RWPE1 (cell line): ENCODE measurements at regions not wholly inside any gene's neighbourhood (a gene's known extent, or its start where the extent isn't known, plus 50 kb on each side); places are given as distances from the start of the nearest gene placed in this dataset.

Source experiments
- CTCF ChIA-PET: fragments of 350-600 bp; sonication (Branson Sonifier 250); formaldehyde crosslinking; extraction: SDS; loops from one replicate; lab custom pipeline; 2021; lab: Yijun Ruan, JAX
- POLR2A ChIA-PET: fragments of 400-600 bp; formaldehyde crosslinking; extraction: SDS; loops from one replicate; lab custom pipeline; 2020; ENCODE audit warnings: antibody characterized with exemption; ENCODE audit not compliant: low non-redundant PET; lab: Yijun Ruan, JAX
- DNase-seq: peaks from one replicate; pipeline ENCODE4 v3.0.0; 2012; ENCODE audit warnings: low spot score
- H3K27ac ChIP-seq: fragments of 450-650 bp; 2 replicates; pipeline ENCODE4 v1.5.1; 2017
- CTCF ChIP-seq: fragments of 450-650 bp; conservative IDR thresholded peaks from 2 replicates; pipeline ENCODE4 v1.5.1; 2017; ENCODE audit warnings: low read depth, mild to moderate bottlenecking

GRCh38 chr17:72063756-72064450, 56.9 kb upstream of the SOX9 start:
- ChIA-PET CTCF (interaction anchor here (0.6 kb wide), 1 partner anchor 173 kb away, joined by 4 read pairs; no protein-coding TSS in a partner anchor), POLR2A (no interaction called here)
- no peak for DNase-seq
- no peak for TF ChIP-seq CTCF
- H3K27ac ChIP-seq: no peak overlapping the region

- DNase-seq: no peak
- ChIA-PET CTCF (interaction anchor here (0.6 kb wide), 1 partner anchor 427 kb away, joined by 5 read pairs; no protein-coding TSS in a partner anchor), POLR2A (no interaction called here)
- TF ChIP-seq CTCF: no peak
- H3K27ac ChIP-seq: no peak overlapping the region
These were observed 56.1 kb upstream of the SOX9 start for GRCh38 chr17:72064606-72065193.

- ChIA-PET CTCF (interaction anchor here (0.6 kb wide), 1 partner anchor 168 kb away, joined by 4 read pairs; no protein-coding TSS in a partner anchor), POLR2A (no interaction called here)
- no peak for DNase-seq
- H3K27ac ChIP-seq: no peak overlapping the region
- TF ChIP-seq CTCF: no peak
These were observed 55.3 kb upstream of the SOX9 start for GRCh38 chr17:72065556-72065955.

GRCh38 chr17:72068643-72069042, 52.2 kb upstream of the SOX9 start:
- no peak for DNase-seq
- CTCF ChIA-PET: no interaction called here
- H3K27ac ChIP-seq: no peak overlapping the region
- POLR2A ChIA-PET: no interaction called here
- TF ChIP-seq CTCF: no peak

- H3K27ac ChIP-seq: no peak overlapping the region
- TF ChIP-seq CTCF: no peak
- POLR2A ChIA-PET: no interaction called here
- DNase-seq: no peak
- CTCF ChIA-PET: no interaction called here
These were observed 51.1 kb upstream of the SOX9 start for GRCh38 chr17:72069586-72070202.
